ENCODE measurements at regions not wholly inside any gene's neighbourhood (a gene's known extent, or its start where the extent isn't known, plus 50 kb on each side); places are given as distances from the start of the nearest gene placed in this dataset.

- POLR2A ChIA-PET: no interaction called here
- Mint-ChIP-seq H3K4me1 (no peaks in the 10 kb centered on the region), H3K36me3 (no peaks in the 10 kb centered on the region), H3K4me3 (no peak overlapping the region), H3K27ac (no peak overlapping the region), H3K9me3 (no peaks in the 10 kb centered on the region), H3K27me3 (peaks cover 0 to 7% of the 10 kb centered on the region in 2 donors)
- Histone ChIP-seq H3K4me1 (ENCODE audit: control insufficient read depth in 1 of 2, extremely low read depth in 1 of 2, insufficient read depth in 2 of 2, low read length in 2 of 2) (no peaks in the 10 kb centered on the region), H3K36me3 (ENCODE audit: control insufficient read depth in 2 of 2, extremely low read depth in 1 of 2, insufficient read depth in 1 of 2, low read length in 1 of 2) (no peaks in the 10 kb centered on the region), H3K27ac (ENCODE audit: low read length) (no peak overlapping the region), H3K27me3 (replicated peaks in 1 of 2; ENCODE audit: control insufficient read depth in 2 of 2, extremely low read depth in 1 of 2, insufficient read depth in 2 of 2, low read length in 1 of 2) (no peaks in the 10 kb centered on the region), H3K9me3 (no peaks in the 10 kb centered on the region), H3K4me3 (ENCODE audit: control insufficient read depth in 1 of 2, extremely low read depth in 1 of 2, low read length in 1 of 2) (no peak overlapping the region)
- CTCF ChIA-PET: no interaction called here
- DNase-seq (no peak), ATAC-seq (replicated peaks in 1 of 4) (no peak)
- 80% methylated on average over 1 of the region's 3 CpGs for WGBS (ENCODE audit: insufficient coverage)
Observed at GRCh38 chrX:98523521-98523920, 1639.8 kb downstream of the RPA4 start.

GRCh38 chrX:98548519-98548918, 1664.8 kb downstream of the RPA4 start:
- Histone ChIP-seq H3K27me3 (replicated peaks in 1 of 2; ENCODE audit: control insufficient read depth in 2 of 2, extremely low read depth in 1 of 2, insufficient read depth in 2 of 2, low read length in 1 of 2) (no peaks in the 10 kb centered on the region), H3K36me3 (ENCODE audit: control insufficient read depth in 2 of 2, extremely low read depth in 1 of 2, insufficient read depth in 1 of 2, low read length in 1 of 2) (no peaks in the 10 kb centered on the region), H3K4me3 (ENCODE audit: control insufficient read depth in 1 of 2, extremely low read depth in 1 of 2, low read length in 1 of 2) (no peak overlapping the region), H3K4me1 (ENCODE audit: control insufficient read depth in 1 of 2, extremely low read depth in 1 of 2, insufficient read depth in 2 of 2, low read length in 2 of 2) (no peaks in the 10 kb centered on the region), H3K27ac (ENCODE audit: low read length) (no peak overlapping the region), H3K9me3 (no peaks in the 10 kb centered on the region)
- DNase-seq: no peak
- Mint-ChIP-seq H3K9me3 (no peaks in the 10 kb centered on the region), H3K4me3 (no peak overlapping the region), H3K27me3 (no peaks in the 10 kb centered on the region), H3K27ac (no peak overlapping the region), H3K36me3 (no peaks in the 10 kb centered on the region), H3K4me1 (no peaks in the 10 kb centered on the region)
- POLR2A ChIA-PET: no interaction called here
- no CpG with 5 or more reads among the region's 2 CpGs for WGBS (ENCODE audit: insufficient coverage)
- no peak for ATAC-seq (replicated peaks in 1 of 4)
- CTCF ChIA-PET: no interaction called here

GRCh38 chrX:98568795-98569194, 1685.1 kb downstream of the RPA4 start:
- Mint-ChIP-seq H3K27me3 (no peaks in the 10 kb centered on the region), H3K4me1 (no peaks in the 10 kb centered on the region), H3K4me3 (no peak overlapping the region), H3K27ac (no peak overlapping the region), H3K36me3 (no peaks in the 10 kb centered on the region), H3K9me3 (peaks cover 0 to 1% (median 0%) of the 10 kb centered on the region in 3 donors)
- WGBS (ENCODE audit: insufficient coverage): no CpG with 5 or more reads among the region's 2 CpGs
- H3K9me3 ChIP-seq: no peaks in the 10 kb centered on the region
- POLR2A ChIA-PET: no interaction called here
- H3K4me3 ChIP-seq (ENCODE audit: control insufficient read depth in 1 of 2, extremely low read depth in 1 of 2, low read length in 1 of 2): no peak overlapping the region
- ATAC-seq (replicated peaks in 1 of 4) (no peak), DNase-seq (no peak)
- H3K27ac ChIP-seq (ENCODE audit: low read length): no peak overlapping the region
- H3K27me3 ChIP-seq (replicated peaks in 1 of 2; ENCODE audit: control insufficient read depth in 2 of 2, extremely low read depth in 1 of 2, insufficient read depth in 2 of 2, low read length in 1 of 2): no peaks in the 10 kb centered on the region
- CTCF ChIA-PET: no interaction called here
- H3K36me3 ChIP-seq (ENCODE audit: control insufficient read depth in 2 of 2, extremely low read depth in 1 of 2, insufficient read depth in 1 of 2, low read length in 1 of 2): no peaks in the 10 kb centered on the region
- no peaks in the 10 kb centered on the region for H3K4me1 ChIP-seq (ENCODE audit: control insufficient read depth in 1 of 2, extremely low read depth in 1 of 2, insufficient read depth in 2 of 2, low read length in 2 of 2)

GRCh38 chrX:98605941-98606340, 1722.2 kb downstream of the RPA4 start:
- H3K4me3 Mint-ChIP-seq: no peak overlapping the region
- WGBS (ENCODE audit: insufficient coverage): no CpG with 5 or more reads among the region's 1 CpG
- no peaks in the 10 kb centered on the region for H3K4me1 Mint-ChIP-seq
- H3K27ac ChIP-seq (ENCODE audit: low read length): no peak overlapping the region
- H3K27ac Mint-ChIP-seq: no peak overlapping the region
- no peaks in the 10 kb centered on the region for H3K36me3 Mint-ChIP-seq
- ATAC-seq (replicated peaks in 1 of 4): no peak
- no peaks in the 10 kb centered on the region for H3K9me3 ChIP-seq
- H3K4me3 ChIP-seq (ENCODE audit: control insufficient read depth in 1 of 2, extremely low read depth in 1 of 2, low read length in 1 of 2): no peak overlapping the region
- no peaks in the 10 kb centered on the region for H3K36me3 ChIP-seq (ENCODE audit: control insufficient read depth in 2 of 2, extremely low read depth in 1 of 2, insufficient read depth in 1 of 2, low read length in 1 of 2)
- H3K9me3 Mint-ChIP-seq: no peaks in the 10 kb centered on the region
- CTCF ChIA-PET: no interaction called here
- H3K27me3 Mint-ChIP-seq: peaks cover 0 to 3% of the 10 kb centered on the region in 2 donors
- no peak for DNase-seq
- no peaks in the 10 kb centered on the region for H3K27me3 ChIP-seq (replicated peaks in 1 of 2; ENCODE audit: control insufficient read depth in 2 of 2, extremely low read depth in 1 of 2, insufficient read depth in 2 of 2, low read length in 1 of 2)
- no peaks in the 10 kb centered on the region for H3K4me1 ChIP-seq (ENCODE audit: control insufficient read depth in 1 of 2, extremely low read depth in 1 of 2, insufficient read depth in 2 of 2, low read length in 2 of 2)
- POLR2A ChIA-PET: no interaction called here

- ATAC-seq (replicated peaks in 1 of 4) (no peak), DNase-seq (no peak)
- H3K9me3 ChIP-seq: no peaks in the 10 kb centered on the region
- POLR2A ChIA-PET: no interaction called here
- no peaks in the 10 kb centered on the region for H3K9me3 Mint-ChIP-seq
- no CpG with 5 or more reads among the region's 2 CpGs for WGBS (ENCODE audit: insufficient coverage)
- no peaks in the 10 kb centered on the region for H3K27me3 ChIP-seq (replicated peaks in 1 of 2; ENCODE audit: control insufficient read depth in 2 of 2, extremely low read depth in 1 of 2, insufficient read depth in 2 of 2, low read length in 1 of 2)
- no peaks in the 10 kb centered on the region for H3K4me1 ChIP-seq (ENCODE audit: control insufficient read depth in 1 of 2, extremely low read depth in 1 of 2, insufficient read depth in 2 of 2, low read length in 2 of 2)
- no peak overlapping the region for H3K27ac Mint-ChIP-seq
- H3K4me1 Mint-ChIP-seq: no peaks in the 10 kb centered on the region
- H3K36me3 ChIP-seq (ENCODE audit: control insufficient read depth in 2 of 2, extremely low read depth in 1 of 2, insufficient read depth in 1 of 2, low read length in 1 of 2): no peaks in the 10 kb centered on the region
- no peak overlapping the region for H3K27ac ChIP-seq (ENCODE audit: low read length)
- H3K4me3 ChIP-seq (ENCODE audit: control insufficient read depth in 1 of 2, extremely low read depth in 1 of 2, low read length in 1 of 2): no peak overlapping the region
- CTCF ChIA-PET: no interaction called here
- H3K4me3 Mint-ChIP-seq: no peak overlapping the region
- no peaks in the 10 kb centered on the region for H3K36me3 Mint-ChIP-seq
- H3K27me3 Mint-ChIP-seq: peaks cover 0 to 3% of the 10 kb centered on the region in 2 donors
Observed at GRCh38 chrX:98607739-98608138, 1724.0 kb downstream of the RPA4 start.

GRCh38 chrX:98627645-98628044, 1743.9 kb downstream of the RPA4 start:
- H3K4me1 Mint-ChIP-seq: no peaks in the 10 kb centered on the region
- Histone ChIP-seq H3K27me3 (replicated peaks in 1 of 2; ENCODE audit: control insufficient read depth in 2 of 2, extremely low read depth in 1 of 2, insufficient read depth in 2 of 2, low read length in 1 of 2) (no peaks in the 10 kb centered on the region), H3K4me3 (ENCODE audit: control insufficient read depth in 1 of 2, extremely low read depth in 1 of 2, low read length in 1 of 2) (no peak overlapping the region), H3K27ac (ENCODE audit: low read length) (no peak overlapping the region), H3K4me1 (ENCODE audit: control insufficient read depth in 1 of 2, extremely low read depth in 1 of 2, insufficient read depth in 2 of 2, low read length in 2 of 2) (no peaks in the 10 kb centered on the region), H3K9me3 (no peaks in the 10 kb centered on the region), H3K36me3 (ENCODE audit: control insufficient read depth in 2 of 2, extremely low read depth in 1 of 2, insufficient read depth in 1 of 2, low read length in 1 of 2) (no peaks in the 10 kb centered on the region)
- ChIA-PET POLR2A (no interaction called here), CTCF (no interaction called here)
- peaks cover 0 to under 1% (median 0%) of the 10 kb centered on the region in 3 donors for H3K9me3 Mint-ChIP-seq
- H3K36me3 Mint-ChIP-seq: no peaks in the 10 kb centered on the region
- ATAC-seq (replicated peaks in 1 of 4) (no peak), DNase-seq (no peak)
- no peak overlapping the region for H3K27ac Mint-ChIP-seq
- no peak overlapping the region for H3K4me3 Mint-ChIP-seq
- peaks cover 0 to 3% of the 10 kb centered on the region in 2 donors for H3K27me3 Mint-ChIP-seq

GRCh38 chrX:98637451-98637850, 1753.7 kb downstream of the RPA4 start:
- Histone ChIP-seq H3K27ac (ENCODE audit: low read length) (no peak overlapping the region), H3K4me3 (ENCODE audit: control insufficient read depth in 1 of 2, extremely low read depth in 1 of 2, low read length in 1 of 2) (no peak overlapping the region), H3K36me3 (ENCODE audit: control insufficient read depth in 2 of 2, extremely low read depth in 1 of 2, insufficient read depth in 1 of 2, low read length in 1 of 2) (no peaks in the 10 kb centered on the region), H3K4me1 (ENCODE audit: control insufficient read depth in 1 of 2, extremely low read depth in 1 of 2, insufficient read depth in 2 of 2, low read length in 2 of 2) (no peaks in the 10 kb centered on the region), H3K27me3 (replicated peaks in 1 of 2; ENCODE audit: control insufficient read depth in 2 of 2, extremely low read depth in 1 of 2, insufficient read depth in 2 of 2, low read length in 1 of 2) (no peaks in the 10 kb centered on the region), H3K9me3 (no peaks in the 10 kb centered on the region)
- Mint-ChIP-seq H3K27ac (no peak overlapping the region), H3K27me3 (no peaks in the 10 kb centered on the region), H3K9me3 (peaks cover 0 to 16% (median 12%) of the 10 kb centered on the region in 3 donors), H3K4me3 (no peak overlapping the region), H3K4me1 (no peaks in the 10 kb centered on the region), H3K36me3 (no peaks in the 10 kb centered on the region)
- DNase-seq: no peak
- CTCF ChIA-PET: no interaction called here
- no peak for ATAC-seq (replicated peaks in 1 of 4)
- POLR2A ChIA-PET: no interaction called here

All from T-cell (primary cell).